OCI-LY7 (cell line): ENCODE measurements at regions not wholly inside any gene's neighbourhood (a gene's known extent, or its start where the extent isn't known, plus 50 kb on each side); places are given as distances from the start of the nearest gene placed in this dataset.

ENCODE experiments used
- CTCF ChIP-seq: fragments of 200-600 bp; sonication (generic); conservative IDR thresholded peaks from 2 replicates; pipeline ENCODE4 v1.5.1; 2014; ENCODE audit warnings: mild to moderate bottlenecking, antibody characterized with exemption, low read length, moderate library complexity, mixed read lengths
- EZH2phosphoT487 ChIP-seq: fragments of 200-600 bp; sonication (generic); IDR thresholded peaks from 2 replicates; pipeline ENCODE4 v1.6.1; 2018; ENCODE audit warnings: low read depth, borderline replicate concordance, mild to moderate bottlenecking, mixed run types, antibody characterized with exemption, low read length, moderate library complexity, mixed read lengths

DNA sequence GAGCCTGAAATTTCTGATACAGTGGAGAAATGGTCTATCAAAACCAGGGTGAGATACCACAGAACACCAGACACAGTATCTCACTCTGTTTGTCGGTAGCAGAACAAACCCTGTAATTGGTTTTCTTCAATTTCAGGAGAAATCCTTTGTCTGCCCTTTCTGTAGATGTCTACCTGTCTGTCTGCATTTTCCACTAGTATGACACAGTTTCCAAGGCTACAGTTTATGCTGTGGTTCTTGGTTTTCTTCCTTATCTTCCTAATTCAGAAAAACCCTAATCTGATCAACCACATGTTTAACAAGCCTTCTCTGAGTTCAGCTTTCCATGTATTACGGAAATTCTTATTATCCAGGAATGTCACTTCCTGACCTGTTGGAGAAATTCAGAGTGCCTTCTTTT lies 70.8 kb downstream of the SCN11A start:
- TF ChIP-seq CTCF (no peak), EZH2phosphoT487 (no peak)
